ENCODE measurements at regions not wholly inside any gene's neighbourhood (a gene's known extent, or its start where the extent isn't known, plus 50 kb on each side); places are given as distances from the start of the nearest gene placed in this dataset.

DNA sequence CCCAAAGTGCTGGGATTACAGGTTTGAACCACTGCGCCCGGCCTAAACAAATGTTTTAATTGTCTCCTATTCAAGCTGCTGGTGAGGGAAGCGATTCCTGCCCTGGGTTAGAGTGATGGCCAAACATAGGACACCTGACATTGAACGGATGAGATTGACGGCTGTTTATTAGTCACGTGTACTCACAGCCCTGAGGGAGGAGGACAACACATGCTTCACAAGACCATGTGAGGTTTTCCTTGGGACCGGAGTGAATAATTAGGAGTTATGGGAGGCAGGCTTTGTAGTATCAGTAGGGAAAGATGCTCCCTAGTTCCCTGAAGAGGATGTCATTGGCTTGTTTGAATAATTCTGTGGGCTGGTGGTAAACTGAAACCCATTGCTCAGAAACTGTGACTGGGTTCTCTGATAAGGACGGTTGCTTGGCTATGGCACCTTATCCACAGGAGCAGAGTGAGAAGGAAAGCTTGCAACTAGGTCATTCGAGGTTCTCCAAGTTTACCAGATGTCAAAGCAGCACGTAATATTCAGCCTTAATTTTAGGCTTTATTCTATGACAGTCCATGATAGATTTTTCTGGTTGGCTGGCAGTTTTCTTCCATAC, 245.8 kb downstream of the PLA2G4A start:
- H3K27me3 ChIP-seq: no peaks in the 10 kb centered on the region
- no peak overlapping the region for H3K4me3 ChIP-seq (replicated peaks in 1 of 3)
- TF ChIP-seq CTCF (IDR thresholded peaks at IDR 0.05) (no peak), POLR2A (IDR thresholded peaks at IDR 0.05) (no peak)
- no peaks in the 10 kb centered on the region for H3K9me3 ChIP-seq
- no peak for DNase-seq
- no peak overlapping the region for H3K27ac ChIP-seq
- WGBS, 2 donors: 93 to 94% methylated on average over 10 of the region's 10 CpGs
- H3K36me3 ChIP-seq: no peaks in the 10 kb centered on the region
- intact Hi-C loops (cut with DNase I): no loop called here
- no peaks in the 10 kb centered on the region for H3K4me1 ChIP-seq

DNA sequence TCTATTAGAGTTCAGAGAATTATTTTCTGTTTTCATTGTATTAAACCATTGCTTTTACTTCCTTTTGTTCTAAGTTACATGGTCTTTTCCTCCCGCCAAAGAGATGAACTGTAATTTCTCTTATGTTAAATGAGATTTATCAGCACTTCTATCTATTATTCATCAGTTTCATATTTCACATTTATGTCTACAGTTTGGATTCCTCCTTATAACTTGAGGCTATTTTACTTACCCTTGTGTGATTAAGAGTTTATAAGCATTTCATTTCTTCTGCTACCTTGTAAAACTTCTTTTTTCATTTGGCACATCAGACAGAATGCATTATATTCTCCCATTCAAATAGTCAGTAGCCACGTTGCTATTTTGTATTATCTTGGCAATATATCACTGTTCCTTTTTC, 248.2 kb downstream of the PLA2G4A start:
- Histone ChIP-seq H3K36me3 (no peaks in the 10 kb centered on the region), H3K9me3 (no peaks in the 10 kb centered on the region), H3K4me1 (no peaks in the 10 kb centered on the region), H3K27ac (no peak overlapping the region), H3K4me3 (replicated peaks in 1 of 3) (no peak overlapping the region), H3K27me3 (no peaks in the 10 kb centered on the region)
- WGBS, 2 donors: 80 to 82% methylated on average over 2 of the region's 2 CpGs
- intact Hi-C loops (cut with DNase I): no loop called here
- DNase-seq: no peak
- TF ChIP-seq CTCF (IDR thresholded peaks at IDR 0.05): no peak
- TF ChIP-seq POLR2A (IDR thresholded peaks at IDR 0.05): no peak

- H3K9me3 ChIP-seq: no peaks in the 10 kb centered on the region
- no peaks in the 10 kb centered on the region for H3K4me1 ChIP-seq
- H3K4me3 ChIP-seq (replicated peaks in 1 of 3): no peak overlapping the region
- no peak overlapping the region for H3K27ac ChIP-seq
- intact Hi-C loops (cut with DNase I): no loop called here
- no peaks in the 10 kb centered on the region for H3K36me3 ChIP-seq
- 92 to 93% methylated on average over 2 to 3 of the region's 3 CpGs for WGBS, 2 donors
- H3K27me3 ChIP-seq: no peaks in the 10 kb centered on the region
- no peak for DNase-seq
- no peak for TF ChIP-seq POLR2A (IDR thresholded peaks at IDR 0.05)
- TF ChIP-seq CTCF (IDR thresholded peaks at IDR 0.05): no peak
Measured at GRCh38 chr1:187078321-187078720, 249.6 kb downstream of the PLA2G4A start.

DNA sequence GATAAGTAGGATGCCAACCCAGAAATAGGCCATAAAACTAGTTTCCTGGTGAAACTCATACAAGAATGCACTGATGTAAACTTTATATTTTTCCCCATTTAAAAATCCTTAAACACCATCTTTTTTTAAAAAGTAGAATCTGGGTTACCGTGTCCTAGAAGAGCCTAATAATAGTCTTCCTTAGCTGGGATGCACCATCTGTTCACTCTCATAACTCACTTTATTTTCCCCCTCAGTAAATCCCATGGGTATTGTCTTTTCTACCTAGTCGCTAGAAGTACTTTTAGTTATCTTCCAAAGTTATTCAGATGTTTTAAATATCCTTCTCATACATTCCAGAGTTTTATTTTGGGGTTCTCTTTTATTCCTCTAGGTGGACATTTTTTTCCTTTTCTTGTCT, 250.2 kb downstream of the PLA2G4A start:
- Histone ChIP-seq H3K36me3 (no peaks in the 10 kb centered on the region), H3K4me3 (replicated peaks in 1 of 3) (no peak overlapping the region), H3K27ac (no peak overlapping the region), H3K4me1 (no peaks in the 10 kb centered on the region), H3K27me3 (no peaks in the 10 kb centered on the region), H3K9me3 (no peaks in the 10 kb centered on the region)
- intact Hi-C loops (cut with DNase I): no loop called here
- no peak for DNase-seq
- 83 to 87% methylated on average over 2 of the region's 2 CpGs for WGBS, 2 donors
- TF ChIP-seq POLR2A (IDR thresholded peaks at IDR 0.05) (no peak), CTCF (IDR thresholded peaks at IDR 0.05) (no peak)

DNA sequence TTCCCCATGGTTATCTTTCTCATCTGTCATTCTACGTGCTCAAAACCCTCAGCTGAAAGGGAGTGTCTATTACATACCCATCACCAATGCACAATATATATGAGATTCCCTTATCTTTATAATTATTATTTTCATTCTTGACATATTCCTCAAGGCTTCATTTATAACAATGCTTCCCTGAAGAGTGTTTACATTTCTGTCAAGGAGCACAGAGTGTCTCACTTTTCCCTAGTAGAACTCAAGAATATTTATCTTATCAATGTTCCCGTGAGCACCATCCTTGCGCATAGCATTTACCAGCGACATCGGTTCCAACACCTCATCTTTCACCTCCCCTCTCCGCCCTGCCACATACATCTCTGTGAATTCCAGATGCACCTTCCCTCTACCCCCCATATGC, 250.6 kb downstream of the PLA2G4A start:
- intact Hi-C loops (cut with DNase I): no loop called here
- no peaks in the 10 kb centered on the region for H3K36me3 ChIP-seq
- TF ChIP-seq CTCF (IDR thresholded peaks at IDR 0.05): no peak
- no peak for TF ChIP-seq POLR2A (IDR thresholded peaks at IDR 0.05)
- H3K27ac ChIP-seq: no peak overlapping the region
- no peak overlapping the region for H3K4me3 ChIP-seq (replicated peaks in 1 of 3)
- no peaks in the 10 kb centered on the region for H3K4me1 ChIP-seq
- no peaks in the 10 kb centered on the region for H3K9me3 ChIP-seq
- H3K27me3 ChIP-seq: no peaks in the 10 kb centered on the region
- WGBS, 2 donors: 90 to 91% methylated on average over 6 of the region's 6 CpGs
- DNase-seq: no peak
